ENCODE measurements at regions not wholly inside any gene's neighbourhood (a gene's known extent, or its start where the extent isn't known, plus 50 kb on each side); places are given as distances from the start of the nearest gene placed in this dataset.

DNA sequence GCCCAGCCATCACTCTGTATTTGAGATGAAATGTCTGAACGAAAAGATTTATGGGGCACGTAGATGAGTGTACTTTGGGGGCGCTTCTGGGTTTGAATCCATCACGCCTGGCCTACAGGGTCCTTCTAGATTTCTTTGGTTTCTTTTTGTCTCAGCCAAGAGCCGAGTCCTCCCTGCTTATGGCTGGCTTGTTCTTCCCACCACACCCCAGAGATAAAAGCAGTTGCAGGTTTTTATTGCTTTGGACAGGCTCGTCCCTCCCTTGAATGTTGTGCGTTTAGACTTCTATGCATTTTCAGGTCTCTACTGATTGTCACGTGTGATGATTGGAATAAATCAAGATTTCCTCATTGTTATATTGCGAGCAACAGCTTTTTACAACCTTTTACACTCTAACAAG lies 104.8 kb upstream of the CHRNA7 start:
- no peak for DNase-seq

GRCh38 chr15:31930967-31931366 lies 99.3 kb upstream of the CHRNA7 start:
- no peak for DNase-seq

DNA sequence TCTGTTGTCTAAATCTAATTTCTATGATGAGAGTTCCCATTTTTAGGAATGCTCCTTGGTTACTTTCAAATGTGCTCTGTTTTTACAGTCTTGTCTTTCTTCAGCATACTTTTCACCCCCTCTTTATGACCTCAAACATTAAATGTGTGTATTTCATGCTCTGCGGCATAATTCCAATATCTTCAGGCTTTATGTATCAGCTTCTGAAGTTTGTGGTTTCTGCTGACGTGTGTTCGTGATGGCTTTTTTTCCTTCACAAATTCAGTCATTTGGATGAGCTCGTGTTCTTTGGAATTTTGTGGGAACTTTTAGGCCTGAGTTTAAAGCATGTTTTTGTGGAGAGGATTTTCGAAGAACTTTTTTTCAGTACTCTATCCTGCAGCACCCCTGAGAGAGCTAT lies 97.7 kb upstream of the CHRNA7 start:
- no peak for DNase-seq

- DNase-seq = no peak
Measured at GRCh38 chr15:31934821-31935220, 95.5 kb upstream of the CHRNA7 start.

- DNase-seq = no peak
Measured at GRCh38 chr15:31953478-31953877, 76.8 kb upstream of the CHRNA7 start.

GRCh38 chr15:31954374-31955172 lies 75.7 kb upstream of the CHRNA7 start:
- no peak for DNase-seq

- no peak for DNase-seq
Measured at GRCh38 chr15:31955734-31956133, 74.6 kb upstream of the CHRNA7 start.

DNA sequence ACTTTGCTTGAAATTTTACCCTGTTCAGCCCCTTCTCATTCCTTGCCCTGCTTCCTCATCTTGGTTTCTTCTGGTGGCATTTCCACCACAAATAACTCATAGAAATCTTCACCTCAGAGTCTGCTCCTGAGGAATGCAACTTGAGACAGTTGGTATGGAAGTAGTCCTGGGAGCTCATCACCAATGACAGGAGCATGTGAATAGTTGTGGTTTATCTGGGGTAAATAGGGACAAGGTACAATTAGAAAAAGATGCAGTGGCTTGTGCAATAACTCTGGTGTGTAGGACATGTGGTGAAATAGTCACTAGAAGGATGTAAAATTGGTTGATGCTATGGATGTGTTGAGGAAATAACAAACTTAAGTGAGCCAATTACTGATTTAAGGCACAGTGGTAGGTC lies 72.7 kb upstream of the CHRNA7 start:
- no peak for DNase-seq

- DNase-seq = no peak
Measured at GRCh38 chr15:31964586-31965307, 65.6 kb upstream of the CHRNA7 start.

DNA sequence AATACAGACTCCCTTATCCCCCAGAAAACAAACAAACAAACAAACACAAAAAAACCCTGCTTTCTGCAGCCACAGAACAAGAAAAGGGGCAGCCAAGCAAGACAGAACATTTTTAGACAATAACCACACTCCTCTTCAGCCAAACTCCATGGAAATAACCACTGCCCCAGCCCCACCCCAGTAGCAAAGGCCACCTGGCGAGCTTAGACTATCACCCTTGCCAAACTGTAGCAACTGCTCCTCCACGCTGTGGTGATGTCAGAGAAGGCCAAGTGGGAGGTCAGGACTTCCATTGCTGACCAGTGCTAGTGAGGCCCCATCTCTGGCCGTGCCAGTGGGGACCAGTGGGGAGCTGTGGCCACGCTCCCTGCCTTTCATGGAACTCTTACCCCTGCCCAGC lies 60.3 kb upstream of the CHRNA7 start:
- no peak for DNase-seq

- DNase-seq = no peak
Measured at GRCh38 chr15:31973197-31973596, 57.1 kb upstream of the CHRNA7 start.

DNA sequence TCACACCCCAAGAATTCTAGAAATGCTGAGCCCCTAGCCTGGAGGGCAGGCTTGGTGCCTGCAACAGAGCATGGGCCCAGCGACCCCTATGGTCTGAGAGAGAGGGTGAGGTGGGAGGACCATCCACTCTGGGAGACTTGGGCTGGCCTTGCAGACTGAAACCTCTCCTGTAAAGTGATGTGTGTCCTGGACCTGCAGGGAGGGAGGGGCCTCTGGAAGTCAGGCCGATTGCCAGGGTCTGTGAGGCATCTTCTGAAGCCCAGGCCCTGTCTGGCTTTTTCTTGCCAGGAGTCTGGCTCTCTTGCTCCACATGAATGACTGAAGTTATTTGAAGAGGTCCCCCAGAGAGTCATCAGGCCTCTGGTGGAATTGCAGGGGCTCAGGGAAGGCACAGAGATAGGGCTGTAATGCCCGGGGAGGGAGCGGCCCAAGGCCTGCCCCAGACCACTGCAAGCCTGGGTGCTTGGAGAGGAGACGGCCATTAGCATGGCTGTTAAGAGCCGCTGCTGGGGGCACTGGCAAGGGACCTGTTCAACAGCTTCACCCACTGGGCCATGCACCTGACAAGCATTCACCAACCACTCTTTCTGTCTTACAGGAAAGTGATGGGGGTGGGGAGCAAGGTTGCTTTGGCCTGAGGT lies 56.0 kb upstream of the CHRNA7 start:
- no peak for DNase-seq

- DNase-seq = peak; percentile 26
Measured at GRCh38 chr15:31974855-31975829, 55.2 kb upstream of the CHRNA7 start.

GRCh38 chr15:31975830-31976229 lies 54.5 kb upstream of the CHRNA7 start:
- no peak for DNase-seq

GRCh38 chr15:31977138-31977537 lies 53.2 kb upstream of the CHRNA7 start:
- no peak for DNase-seq

DNA sequence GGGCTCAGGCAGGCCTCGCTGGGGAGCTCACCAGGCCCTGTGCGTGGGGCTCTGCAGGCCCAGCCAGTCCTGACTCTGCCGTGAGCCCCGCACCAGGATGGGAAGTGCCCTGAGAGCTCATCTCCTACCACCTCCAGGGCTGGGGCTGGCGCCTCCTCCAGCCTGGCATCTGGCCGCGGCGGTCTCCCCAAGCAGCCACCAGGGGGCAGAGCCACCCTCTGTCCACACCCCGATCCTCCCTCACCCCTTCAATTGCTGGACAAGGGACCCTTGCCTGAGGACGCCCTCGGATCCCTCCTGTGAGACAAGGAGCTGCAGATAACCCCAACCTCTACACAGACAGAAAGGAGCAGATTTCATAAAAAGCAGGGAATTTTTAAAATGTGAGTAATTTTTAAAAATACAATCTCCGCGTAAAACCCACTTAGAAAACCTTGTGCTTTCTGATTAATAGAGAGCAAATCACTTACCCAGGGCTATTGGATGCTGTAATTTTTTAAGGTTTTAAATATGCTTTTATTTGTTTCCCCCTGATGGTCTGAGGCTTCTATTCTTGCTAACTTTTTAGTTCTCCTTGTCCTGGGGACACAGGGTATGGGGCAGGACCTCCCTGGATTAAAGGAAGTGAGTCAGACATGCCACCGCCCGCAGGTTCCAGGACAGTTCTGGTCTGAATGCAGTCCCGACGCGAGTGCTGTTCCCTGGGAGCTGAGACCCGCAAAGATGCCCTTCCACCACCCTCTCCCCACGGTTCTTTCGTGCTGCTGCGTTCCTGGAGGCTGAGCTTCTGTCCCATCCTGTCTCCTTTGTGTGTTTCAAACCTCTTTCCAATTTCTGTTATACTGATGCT lies 52.3 kb upstream of the CHRNA7 start:
- DNase-seq = peak; percentile 17
